ENCODE measurements at regions not wholly inside any gene's neighbourhood (a gene's known extent, or its start where the extent isn't known, plus 50 kb on each side); places are given as distances from the start of the nearest gene placed in this dataset.

GRCh38 chr11:24233041-24233440, 263.8 kb upstream of the LUZP2 start:
- Histone ChIP-seq H3K9me3 (ENCODE audit: control extremely low read depth in 1 of 5, control insufficient read depth in 4 of 5, insufficient read depth in 2 of 5, low read depth in 1 of 5, low read length in 4 of 5) (no peaks in the 10 kb centered on the region), H3K36me3 (ENCODE audit: control insufficient read depth in 4 of 4, insufficient read depth in 4 of 4, low read length in 3 of 4) (no peaks in the 10 kb centered on the region), H3K4me1 (ENCODE audit: control extremely low read depth in 1 of 4, control insufficient read depth in 4 of 4, insufficient read depth in 4 of 4, low read length in 3 of 4) (no peaks in the 10 kb centered on the region), H3K4me3 (ENCODE audit: control insufficient read depth in 1 of 7, extremely low read depth in 1 of 7, insufficient read depth in 4 of 7, low read depth in 2 of 7, low read length in 6 of 7) (no peak overlapping the region), H3K27me3 (replicated peaks in 2 of 5; ENCODE audit: control insufficient read depth in 4 of 5, insufficient read depth in 5 of 5, low read length in 4 of 5) (no peaks in the 10 kb centered on the region), H3K27ac (ENCODE audit: insufficient read depth in 1 of 2, low read depth in 1 of 2, low read length in 2 of 2, poor library complexity in 1 of 2, severe bottlenecking in 2 of 2) (no peak overlapping the region)
- POLR2A ChIA-PET = no interaction called here
- CTCF ChIA-PET = no interaction called here
- no peak for DNase-seq
- WGBS (ENCODE audit: insufficient coverage) = no CpG with 5 or more reads among the region's 1 CpG

GRCh38 chr11:24234822-24235508, 261.9 kb upstream of the LUZP2 start:
- Histone ChIP-seq H3K4me1 (ENCODE audit: control extremely low read depth in 1 of 4, control insufficient read depth in 4 of 4, insufficient read depth in 4 of 4, low read length in 3 of 4) (no peaks in the 10 kb centered on the region), H3K27ac (ENCODE audit: insufficient read depth in 1 of 2, low read depth in 1 of 2, low read length in 2 of 2, poor library complexity in 1 of 2, severe bottlenecking in 2 of 2) (no peak overlapping the region), H3K27me3 (replicated peaks in 2 of 5; ENCODE audit: control insufficient read depth in 4 of 5, insufficient read depth in 5 of 5, low read length in 4 of 5) (no peaks in the 10 kb centered on the region), H3K9me3 (ENCODE audit: control extremely low read depth in 1 of 5, control insufficient read depth in 4 of 5, insufficient read depth in 2 of 5, low read depth in 1 of 5, low read length in 4 of 5) (no peaks in the 10 kb centered on the region), H3K36me3 (ENCODE audit: control insufficient read depth in 4 of 4, insufficient read depth in 4 of 4, low read length in 3 of 4) (no peaks in the 10 kb centered on the region), H3K4me3 (ENCODE audit: control insufficient read depth in 1 of 7, extremely low read depth in 1 of 7, insufficient read depth in 4 of 7, low read depth in 2 of 7, low read length in 6 of 7) (no peak overlapping the region)
- 100% methylated on average over 3 of the region's 4 CpGs for WGBS (ENCODE audit: insufficient coverage)
- CTCF ChIA-PET = no interaction called here
- no peak for DNase-seq
- POLR2A ChIA-PET = no interaction called here

GRCh38 chr11:24238771-24239645, 257.8 kb upstream of the LUZP2 start:
- H3K4me3 ChIP-seq (ENCODE audit: control insufficient read depth in 1 of 7, extremely low read depth in 1 of 7, insufficient read depth in 4 of 7, low read depth in 2 of 7, low read length in 6 of 7) = no peak overlapping the region
- no peaks in the 10 kb centered on the region for H3K9me3 ChIP-seq (ENCODE audit: control extremely low read depth in 1 of 5, control insufficient read depth in 4 of 5, insufficient read depth in 2 of 5, low read depth in 1 of 5, low read length in 4 of 5)
- no peak overlapping the region for H3K27ac ChIP-seq (ENCODE audit: insufficient read depth in 1 of 2, low read depth in 1 of 2, low read length in 2 of 2, poor library complexity in 1 of 2, severe bottlenecking in 2 of 2)
- no peaks in the 10 kb centered on the region for H3K27me3 ChIP-seq (replicated peaks in 2 of 5; ENCODE audit: control insufficient read depth in 4 of 5, insufficient read depth in 5 of 5, low read length in 4 of 5)
- H3K36me3 ChIP-seq (ENCODE audit: control insufficient read depth in 4 of 4, insufficient read depth in 4 of 4, low read length in 3 of 4) = no peaks in the 10 kb centered on the region
- CTCF ChIA-PET = no interaction called here
- WGBS (ENCODE audit: insufficient coverage) = 100% methylated on average over 1 of the region's 3 CpGs
- POLR2A ChIA-PET = no interaction called here
- no peaks in the 10 kb centered on the region for H3K4me1 ChIP-seq (ENCODE audit: control extremely low read depth in 1 of 4, control insufficient read depth in 4 of 4, insufficient read depth in 4 of 4, low read length in 3 of 4)
- DNase-seq = no peak

- Histone ChIP-seq H3K27me3 (replicated peaks in 2 of 5; ENCODE audit: control insufficient read depth in 4 of 5, insufficient read depth in 5 of 5, low read length in 4 of 5) (no peaks in the 10 kb centered on the region), H3K27ac (ENCODE audit: insufficient read depth in 1 of 2, low read depth in 1 of 2, low read length in 2 of 2, poor library complexity in 1 of 2, severe bottlenecking in 2 of 2) (no peak overlapping the region), H3K4me3 (ENCODE audit: control insufficient read depth in 1 of 7, extremely low read depth in 1 of 7, insufficient read depth in 4 of 7, low read depth in 2 of 7, low read length in 6 of 7) (no peak overlapping the region), H3K4me1 (ENCODE audit: control extremely low read depth in 1 of 4, control insufficient read depth in 4 of 4, insufficient read depth in 4 of 4, low read length in 3 of 4) (no peaks in the 10 kb centered on the region), H3K9me3 (ENCODE audit: control extremely low read depth in 1 of 5, control insufficient read depth in 4 of 5, insufficient read depth in 2 of 5, low read depth in 1 of 5, low read length in 4 of 5) (no peaks in the 10 kb centered on the region), H3K36me3 (ENCODE audit: control insufficient read depth in 4 of 4, insufficient read depth in 4 of 4, low read length in 3 of 4) (no peaks in the 10 kb centered on the region)
- POLR2A ChIA-PET = no interaction called here
- CTCF ChIA-PET = no interaction called here
- DNase-seq = no peak
These were observed 256.9 kb upstream of the LUZP2 start for GRCh38 chr11:24239930-24240329.

GRCh38 chr11:24240496-24241175, 256.2 kb upstream of the LUZP2 start:
- 50% methylated on average over 1 of the region's 1 CpG for WGBS (ENCODE audit: insufficient coverage)
- H3K36me3 ChIP-seq (ENCODE audit: control insufficient read depth in 4 of 4, insufficient read depth in 4 of 4, low read length in 3 of 4) = no peaks in the 10 kb centered on the region
- CTCF ChIA-PET = no interaction called here
- H3K4me1 ChIP-seq (ENCODE audit: control extremely low read depth in 1 of 4, control insufficient read depth in 4 of 4, insufficient read depth in 4 of 4, low read length in 3 of 4) = no peaks in the 10 kb centered on the region
- H3K4me3 ChIP-seq (ENCODE audit: control insufficient read depth in 1 of 7, extremely low read depth in 1 of 7, insufficient read depth in 4 of 7, low read depth in 2 of 7, low read length in 6 of 7) = no peak overlapping the region
- DNase-seq = no peak
- no peak overlapping the region for H3K27ac ChIP-seq (ENCODE audit: insufficient read depth in 1 of 2, low read depth in 1 of 2, low read length in 2 of 2, poor library complexity in 1 of 2, severe bottlenecking in 2 of 2)
- POLR2A ChIA-PET = no interaction called here
- no peaks in the 10 kb centered on the region for H3K9me3 ChIP-seq (ENCODE audit: control extremely low read depth in 1 of 5, control insufficient read depth in 4 of 5, insufficient read depth in 2 of 5, low read depth in 1 of 5, low read length in 4 of 5)
- no peaks in the 10 kb centered on the region for H3K27me3 ChIP-seq (replicated peaks in 2 of 5; ENCODE audit: control insufficient read depth in 4 of 5, insufficient read depth in 5 of 5, low read length in 4 of 5)

- Histone ChIP-seq H3K4me3 (ENCODE audit: control insufficient read depth in 1 of 7, extremely low read depth in 1 of 7, insufficient read depth in 4 of 7, low read depth in 2 of 7, low read length in 6 of 7) (no peak overlapping the region), H3K9me3 (ENCODE audit: control extremely low read depth in 1 of 5, control insufficient read depth in 4 of 5, insufficient read depth in 2 of 5, low read depth in 1 of 5, low read length in 4 of 5) (no peaks in the 10 kb centered on the region), H3K27me3 (replicated peaks in 2 of 5; ENCODE audit: control insufficient read depth in 4 of 5, insufficient read depth in 5 of 5, low read length in 4 of 5) (no peaks in the 10 kb centered on the region), H3K36me3 (ENCODE audit: control insufficient read depth in 4 of 4, insufficient read depth in 4 of 4, low read length in 3 of 4) (no peaks in the 10 kb centered on the region), H3K4me1 (ENCODE audit: control extremely low read depth in 1 of 4, control insufficient read depth in 4 of 4, insufficient read depth in 4 of 4, low read length in 3 of 4) (no peaks in the 10 kb centered on the region), H3K27ac (ENCODE audit: insufficient read depth in 1 of 2, low read depth in 1 of 2, low read length in 2 of 2, poor library complexity in 1 of 2, severe bottlenecking in 2 of 2) (no peak overlapping the region)
- no peak for DNase-seq
- POLR2A ChIA-PET = no interaction called here
- CTCF ChIA-PET = no interaction called here
- no CpG with 5 or more reads among the region's 1 CpG for WGBS (ENCODE audit: insufficient coverage)
These were observed 250.1 kb upstream of the LUZP2 start for GRCh38 chr11:24246715-24247114.

- H3K27ac ChIP-seq (ENCODE audit: insufficient read depth in 1 of 2, low read depth in 1 of 2, low read length in 2 of 2, poor library complexity in 1 of 2, severe bottlenecking in 2 of 2) = no peak overlapping the region
- H3K9me3 ChIP-seq (ENCODE audit: control extremely low read depth in 1 of 5, control insufficient read depth in 4 of 5, insufficient read depth in 2 of 5, low read depth in 1 of 5, low read length in 4 of 5) = no peaks in the 10 kb centered on the region
- DNase-seq = no peak
- ChIA-PET CTCF (no interaction called here), POLR2A (no interaction called here)
- no peaks in the 10 kb centered on the region for H3K36me3 ChIP-seq (ENCODE audit: control insufficient read depth in 4 of 4, insufficient read depth in 4 of 4, low read length in 3 of 4)
- no peaks in the 10 kb centered on the region for H3K4me1 ChIP-seq (ENCODE audit: control extremely low read depth in 1 of 4, control insufficient read depth in 4 of 4, insufficient read depth in 4 of 4, low read length in 3 of 4)
- no CpG with 5 or more reads among the region's 3 CpGs for WGBS (ENCODE audit: insufficient coverage)
- H3K27me3 ChIP-seq (replicated peaks in 2 of 5; ENCODE audit: control insufficient read depth in 4 of 5, insufficient read depth in 5 of 5, low read length in 4 of 5) = no peaks in the 10 kb centered on the region
- no peak overlapping the region for H3K4me3 ChIP-seq (ENCODE audit: control insufficient read depth in 1 of 7, extremely low read depth in 1 of 7, insufficient read depth in 4 of 7, low read depth in 2 of 7, low read length in 6 of 7)
These were observed 249.0 kb upstream of the LUZP2 start for GRCh38 chr11:24247846-24248245.
